T-helper 17 cell (primary cell): ENCODE measurements at regions not wholly inside any gene's neighbourhood (a gene's known extent, or its start where the extent isn't known, plus 50 kb on each side); places are given as distances from the start of the nearest gene placed in this dataset.
"Not testable (repeated sequence)": the region's sequence is repeated elsewhere in the genome, so short reads cannot be mapped to it uniquely, and the experiment has no call there.

ENCODE experiments used
- ATAC-seq: fragments of 150-1000 bp; cut with Tn5 transposase; 2 replicates; pipeline ENCODE4 v1.10.0; 2021; ENCODE audit warnings: mild to moderate bottlenecking, moderate library complexity
- DNase-seq, 3 donors: peaks; one replicate each; pipeline versions ENCODE4 v3.0.0 to v3.0.0-alpha.2; 2020 to 2021
- H3K9me3 ChIP-seq: one replicate; pipeline ENCODE4 v1.7.0; 2013; ENCODE audit warnings: low read length, mild to moderate bottlenecking; ENCODE audit not compliant: control insufficient read depth, poor library complexity, severe bottlenecking
- H3K27ac Mint-ChIP-seq: one replicate; pipeline ENCODE4 v1.8.0; 2022; ENCODE audit warnings: mild to moderate bottlenecking, moderate library complexity, mixed read lengths
- H3K27me3 Mint-ChIP-seq: one replicate; pipeline ENCODE4 v1.8.0; 2022; ENCODE audit warnings: mixed read lengths
- H3K36me3 Mint-ChIP-seq: one replicate; pipeline ENCODE4 v1.8.0; 2022; ENCODE audit warnings: low read depth, mixed read lengths
- H3K4me1 Mint-ChIP-seq: one replicate; pipeline ENCODE4 v1.8.0; 2022; ENCODE audit warnings: mild to moderate bottlenecking, mixed read lengths
- H3K4me3 Mint-ChIP-seq: one replicate; pipeline ENCODE4 v1.8.0; 2022; ENCODE audit warnings: mild to moderate bottlenecking, moderate library complexity, mixed read lengths

DNA sequence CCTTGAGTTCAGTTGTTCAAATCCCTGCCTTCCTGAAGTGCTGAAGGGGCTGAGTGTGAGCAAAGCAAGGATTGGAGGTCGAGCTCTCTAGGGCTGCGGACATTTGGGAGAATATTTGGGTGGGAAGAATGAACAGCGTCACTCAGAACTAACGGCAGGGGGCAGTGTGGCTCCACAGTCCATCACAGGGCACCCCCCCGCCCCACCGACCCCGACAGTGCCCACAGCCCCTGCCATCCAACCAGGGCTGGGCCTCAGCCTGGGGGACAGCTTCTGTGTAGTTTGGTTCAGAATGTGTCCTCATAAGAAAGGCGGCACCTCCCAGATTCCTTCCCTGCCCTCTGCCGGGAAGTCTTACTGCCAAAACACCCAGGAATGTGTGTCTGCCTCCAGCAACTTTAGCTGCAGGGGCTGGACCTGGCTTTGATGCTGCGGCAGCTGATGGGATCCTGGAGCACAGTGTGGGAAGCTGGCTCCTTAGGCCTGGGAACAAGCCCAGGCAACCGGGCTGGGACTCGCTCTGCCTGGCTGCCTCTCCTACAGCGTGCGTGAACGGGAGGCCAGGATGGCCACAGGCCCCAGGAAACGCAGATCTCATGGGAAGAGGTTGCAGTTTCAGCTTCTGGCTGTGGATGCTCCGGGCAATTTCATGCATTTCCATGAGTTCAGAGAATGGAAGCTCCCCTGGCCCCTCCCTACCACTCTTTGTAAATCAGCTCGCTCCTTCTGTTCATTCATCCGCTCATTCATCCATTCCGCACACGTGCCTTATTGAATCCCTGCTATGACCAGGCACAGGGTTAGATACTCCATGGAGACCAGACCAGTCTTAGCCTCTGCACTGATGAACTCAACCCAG is 104.9 kb upstream of the TMPRSS2 start:
- no peaks in the 10 kb centered on the region for H3K9me3 ChIP-seq
- no peak overlapping the region for H3K4me3 Mint-ChIP-seq
- no peak for DNase-seq
- H3K27ac Mint-ChIP-seq: no peak overlapping the region
- no peaks in the 10 kb centered on the region for H3K4me1 Mint-ChIP-seq
- ATAC-seq: no peak
- no peaks in the 10 kb centered on the region for H3K36me3 Mint-ChIP-seq
- peaks cover 64% of the 10 kb centered on the region for H3K27me3 Mint-ChIP-seq

DNA sequence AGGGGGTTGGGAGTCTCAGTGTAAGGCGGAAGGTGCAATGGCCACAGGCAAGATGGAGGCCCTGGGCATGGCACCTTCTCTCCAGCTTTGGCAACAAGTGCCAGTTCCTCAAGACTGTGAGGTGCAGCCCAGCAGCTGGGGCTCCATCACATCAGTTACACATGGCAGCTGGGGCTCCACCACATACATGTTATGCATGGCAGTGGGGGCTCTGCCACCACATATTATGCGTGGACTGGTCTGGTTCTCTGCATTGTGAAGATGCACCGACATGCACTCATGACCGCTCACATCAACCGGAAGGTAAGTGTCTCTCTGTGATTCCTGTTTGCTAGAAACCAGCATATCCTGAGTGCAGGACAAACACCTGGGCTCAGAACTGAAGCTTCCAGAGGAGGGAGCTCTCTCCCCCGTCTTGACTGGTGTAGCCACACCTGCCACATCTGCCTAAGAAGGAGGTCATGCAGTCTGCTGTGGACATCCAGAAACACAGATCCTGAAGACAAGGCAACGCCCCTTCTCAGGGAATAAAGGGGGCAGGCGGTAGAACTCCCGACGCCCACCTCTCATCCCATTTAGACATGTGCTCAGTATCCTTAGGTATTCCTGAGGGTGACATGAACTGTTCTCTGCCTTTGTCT is 104.1 kb upstream of the TMPRSS2 start:
- no peak for ATAC-seq
- Mint-ChIP-seq H3K36me3 (no peaks in the 10 kb centered on the region), H3K4me3 (no peak overlapping the region), H3K4me1 (no peaks in the 10 kb centered on the region), H3K27ac (no peak overlapping the region), H3K27me3 (peaks cover 67% of the 10 kb centered on the region)
- no peak for DNase-seq
- H3K9me3 ChIP-seq: no peaks in the 10 kb centered on the region

DNA sequence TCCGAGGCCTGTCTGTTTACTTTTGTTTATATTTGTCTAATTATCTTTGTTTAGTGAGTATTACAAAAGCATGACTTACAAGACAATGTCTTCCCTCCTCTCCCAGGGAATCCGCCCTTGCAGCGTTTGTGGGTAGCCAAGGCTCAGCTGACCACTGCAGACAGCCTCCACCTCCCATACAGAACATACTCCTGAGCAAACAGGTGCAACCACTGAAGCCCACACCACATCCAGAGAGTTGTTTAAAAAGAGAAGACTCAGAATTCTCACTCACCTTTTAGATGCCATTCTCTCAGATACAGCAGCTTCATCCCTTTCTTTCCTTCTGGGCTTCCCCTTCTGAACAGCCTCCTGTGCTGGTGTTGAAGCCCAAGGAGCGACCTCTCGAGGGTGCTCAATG is 103.5 kb upstream of the TMPRSS2 start:
- DNase-seq (no peak), ATAC-seq (no peak)
- H3K36me3 Mint-ChIP-seq: no peaks in the 10 kb centered on the region
- H3K4me3 Mint-ChIP-seq: no peak overlapping the region
- H3K27me3 Mint-ChIP-seq: peaks cover 67% of the 10 kb centered on the region
- no peak overlapping the region for H3K27ac Mint-ChIP-seq
- H3K9me3 ChIP-seq: no peaks in the 10 kb centered on the region
- no peaks in the 10 kb centered on the region for H3K4me1 Mint-ChIP-seq

DNA sequence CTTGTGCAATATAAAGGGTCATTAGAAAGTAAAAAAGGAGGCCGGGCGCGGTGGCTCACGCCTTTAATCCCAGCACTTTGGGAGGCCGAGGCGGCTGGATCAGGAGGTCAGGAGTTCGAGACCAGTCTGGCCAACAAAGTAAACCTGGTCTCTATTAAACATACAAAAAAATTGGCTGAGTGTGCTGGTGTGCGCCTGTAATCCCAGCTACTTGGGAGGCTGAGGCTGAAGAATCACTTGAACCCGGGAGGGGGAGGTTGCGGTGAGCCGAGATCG is 102.8 kb upstream of the TMPRSS2 start:
- not testable (repeated sequence) for H3K4me3 Mint-ChIP-seq

DNA sequence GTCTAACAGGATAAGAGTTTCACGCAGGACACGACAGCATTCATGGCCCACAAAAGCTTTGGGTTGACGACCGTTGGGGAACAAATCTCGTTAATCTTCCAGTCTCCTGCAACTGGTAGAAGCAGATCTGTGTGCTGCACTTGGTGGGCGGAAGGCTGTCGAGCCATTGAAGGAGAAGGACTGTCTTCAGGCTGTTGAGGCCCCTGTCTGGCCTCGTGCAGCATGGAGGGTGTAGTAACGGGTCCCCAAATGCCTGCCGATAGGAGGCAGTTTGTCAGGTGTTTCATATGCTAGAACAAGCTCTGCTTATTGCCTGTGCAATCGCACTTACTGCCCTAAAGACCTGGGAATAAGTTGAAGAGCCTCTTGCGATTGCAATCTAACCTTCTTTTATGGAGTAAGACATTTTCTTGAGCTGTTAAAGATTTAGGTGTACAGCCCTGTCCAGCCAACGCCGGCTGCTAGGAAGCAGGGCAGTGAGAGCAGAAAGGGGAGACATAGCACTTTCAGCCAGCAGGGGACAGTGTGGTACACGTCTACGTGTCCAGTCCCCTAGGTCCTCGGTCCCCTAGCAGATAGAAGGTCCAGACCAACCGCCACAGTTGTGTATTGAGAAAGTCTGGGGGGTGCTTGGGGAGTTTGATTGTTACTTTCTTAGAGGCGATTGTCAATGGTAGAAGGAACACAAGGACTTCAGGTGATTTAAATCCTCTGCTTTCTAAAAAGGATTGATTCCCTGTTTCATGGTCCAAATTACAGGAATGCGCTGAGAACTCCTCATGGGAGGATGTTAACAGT is 102.3 kb upstream of the TMPRSS2 start:
- no peak overlapping the region for H3K27ac Mint-ChIP-seq
- H3K27me3 Mint-ChIP-seq: peaks cover 72% of the 10 kb centered on the region
- ATAC-seq: no peak
- H3K36me3 Mint-ChIP-seq: no peaks in the 10 kb centered on the region
- no peaks in the 10 kb centered on the region for H3K4me1 Mint-ChIP-seq
- no peaks in the 10 kb centered on the region for H3K9me3 ChIP-seq
- DNase-seq: no peak
- H3K4me3 Mint-ChIP-seq: no peak overlapping the region

More for the DNA sequence above, 102.8 kb upstream of the TMPRSS2 start:
- not testable (repeated sequence) for DNase-seq, ATAC-seq, H3K27ac Mint-ChIP-seq, H3K9me3 ChIP-seq, H3K4me1 Mint-ChIP-seq, H3K36me3 Mint-ChIP-seq
- H3K27me3 Mint-ChIP-seq: peaks cover 71% of the 10 kb centered on the region

DNA sequence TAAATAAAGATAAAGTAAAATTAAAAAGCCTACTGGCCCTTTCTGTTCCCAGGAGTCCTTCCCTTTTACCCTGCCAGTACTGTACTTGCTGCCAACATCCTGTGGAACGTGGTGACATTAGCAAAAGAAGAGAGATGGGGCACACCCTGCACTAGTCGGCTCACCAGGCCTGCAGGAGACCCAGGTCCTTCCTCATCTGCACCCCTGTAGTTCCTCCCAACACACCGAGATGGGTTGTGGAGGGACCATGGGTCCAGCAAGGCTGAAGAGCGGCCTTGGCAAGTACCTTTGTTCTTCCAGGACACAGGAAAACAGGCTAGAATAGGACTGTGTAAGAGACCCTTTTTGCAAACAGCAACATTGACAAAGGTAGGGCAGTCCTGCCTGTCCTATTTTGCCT is 98.7 kb upstream of the TMPRSS2 start:
- Mint-ChIP-seq H3K4me1 (no peaks in the 10 kb centered on the region), H3K27me3 (peaks cover 78% of the 10 kb centered on the region), H3K4me3 (no peak overlapping the region), H3K36me3 (no peaks in the 10 kb centered on the region), H3K27ac (no peak overlapping the region)
- no peak for DNase-seq
- no peak for ATAC-seq
- H3K9me3 ChIP-seq: no peaks in the 10 kb centered on the region

DNA sequence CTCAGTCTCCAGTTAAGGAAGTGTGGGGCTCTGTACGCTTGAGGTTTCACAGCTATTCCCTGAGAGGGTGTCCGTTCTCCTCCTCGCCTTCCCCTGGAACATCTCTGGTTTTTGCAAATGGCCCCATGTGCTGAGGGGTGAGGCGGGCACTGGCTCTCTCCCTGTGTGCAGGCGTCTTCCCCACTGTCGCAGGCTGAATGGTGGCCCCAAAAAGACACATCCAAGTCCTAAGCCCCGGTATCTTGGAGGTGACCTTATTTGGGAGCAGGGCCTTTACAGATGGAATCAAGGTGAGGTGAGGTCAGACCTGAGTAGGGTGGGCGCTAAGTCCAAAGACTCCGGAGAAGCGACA is 98.0 kb upstream of the TMPRSS2 start:
- Mint-ChIP-seq H3K27ac (no peak overlapping the region), H3K4me1 (no peaks in the 10 kb centered on the region), H3K36me3 (no peaks in the 10 kb centered on the region), H3K4me3 (no peak overlapping the region), H3K27me3 (peaks cover 77% of the 10 kb centered on the region)
- DNase-seq (no peak), ATAC-seq (no peak)
- H3K9me3 ChIP-seq: no peaks in the 10 kb centered on the region

DNA sequence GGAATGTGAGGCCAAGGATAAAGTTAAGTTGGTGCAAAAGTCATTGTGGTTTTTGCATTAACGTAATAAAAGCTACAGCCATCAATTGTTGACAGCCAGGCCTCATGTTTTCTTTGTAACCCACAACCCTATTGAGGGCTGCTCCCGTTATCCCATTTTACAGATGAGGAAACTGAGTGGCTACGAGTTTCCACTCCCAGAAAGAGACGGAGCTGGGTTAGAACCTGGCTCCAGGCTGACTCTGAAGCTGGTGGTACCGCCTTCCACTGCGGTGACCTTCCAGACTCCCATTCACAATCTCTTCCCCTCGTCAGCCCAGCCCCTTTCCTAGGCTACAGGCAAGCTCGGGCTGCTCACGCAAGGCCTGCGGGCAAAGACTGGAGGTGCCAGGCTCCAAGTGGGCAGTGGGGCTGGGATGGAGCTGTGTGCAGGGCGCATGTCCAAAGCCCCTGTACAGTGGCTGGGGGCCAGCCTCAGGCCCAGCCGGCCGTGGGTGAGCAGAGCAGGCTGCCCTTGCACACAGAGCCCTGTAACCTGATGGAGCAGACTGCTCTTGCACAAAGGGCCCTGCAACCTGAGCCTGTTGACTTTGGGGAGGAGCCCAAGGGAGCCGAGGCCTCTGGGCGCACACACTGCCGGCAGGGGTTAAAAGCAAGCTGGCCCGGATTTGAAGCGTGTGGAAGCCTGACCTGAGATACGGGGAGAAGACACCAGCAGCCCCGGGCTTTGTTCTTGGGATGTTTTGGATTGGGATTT is 97.4 kb upstream of the TMPRSS2 start:
- H3K27ac Mint-ChIP-seq: no peak overlapping the region
- no peaks in the 10 kb centered on the region for H3K9me3 ChIP-seq
- H3K27me3 Mint-ChIP-seq: peaks cover 71% of the 10 kb centered on the region
- ATAC-seq (no peak), DNase-seq (no peak)
- H3K36me3 Mint-ChIP-seq: no peaks in the 10 kb centered on the region
- no peak overlapping the region for H3K4me3 Mint-ChIP-seq
- no peaks in the 10 kb centered on the region for H3K4me1 Mint-ChIP-seq

DNA sequence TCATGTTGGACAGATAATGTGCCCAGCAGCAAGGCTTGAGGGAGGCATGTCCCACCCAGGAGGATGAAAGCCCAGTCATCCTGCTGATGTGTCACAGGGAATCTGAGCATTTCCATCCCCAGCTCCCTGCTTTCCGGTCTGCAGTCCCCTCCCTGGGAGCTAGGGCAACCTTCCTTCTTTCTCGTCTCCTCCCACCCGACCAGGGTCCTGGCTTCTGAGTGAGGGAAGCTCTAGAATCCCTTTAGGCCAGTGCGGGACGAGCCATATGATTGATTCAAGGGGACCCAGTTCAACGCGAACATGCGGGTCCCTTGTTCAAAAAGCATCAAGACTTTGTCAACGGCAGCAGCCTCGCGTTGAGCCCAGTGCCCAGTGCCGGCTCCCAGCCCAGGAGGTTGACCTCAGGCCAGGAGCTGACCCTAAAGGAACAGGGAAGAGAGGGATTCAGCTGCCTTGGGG is 96.7 kb upstream of the TMPRSS2 start:
- no peak for ATAC-seq
- Mint-ChIP-seq H3K27ac (peak overlapping the region; percentile 66), H3K27me3 (peaks cover 65% of the 10 kb centered on the region), H3K4me1 (no peaks in the 10 kb centered on the region), H3K36me3 (no peaks in the 10 kb centered on the region), H3K4me3 (no peak overlapping the region)
- H3K9me3 ChIP-seq: no peaks in the 10 kb centered on the region
- no peak for DNase-seq

DNA sequence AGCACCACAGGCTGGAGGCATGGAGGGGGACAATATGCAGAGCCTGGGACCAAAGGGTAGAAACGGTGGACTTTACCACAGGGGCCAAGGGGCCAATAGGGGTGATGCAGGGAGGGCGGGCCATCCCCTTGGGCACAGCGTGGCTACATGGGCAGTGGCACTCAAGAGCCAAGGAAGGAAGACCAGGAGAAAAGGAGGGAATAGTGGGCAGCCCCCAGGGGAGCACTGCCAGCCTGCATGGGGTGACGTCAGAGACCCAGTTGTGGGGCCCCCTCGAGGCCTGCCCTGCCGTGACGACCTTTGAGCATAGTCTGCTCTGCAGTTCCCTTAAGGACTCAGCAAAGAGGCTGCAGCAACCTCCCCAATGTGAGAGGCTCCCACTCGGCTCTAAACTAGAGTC is 95.5 kb upstream of the TMPRSS2 start:
- Mint-ChIP-seq H3K27ac (no peak overlapping the region), H3K4me3 (no peak overlapping the region), H3K36me3 (no peaks in the 10 kb centered on the region), H3K4me1 (peaks cover 5% of the 10 kb centered on the region), H3K27me3 (peaks cover 58% of the 10 kb centered on the region)
- H3K9me3 ChIP-seq: no peaks in the 10 kb centered on the region
- DNase-seq: no peak
- no peak for ATAC-seq

DNA sequence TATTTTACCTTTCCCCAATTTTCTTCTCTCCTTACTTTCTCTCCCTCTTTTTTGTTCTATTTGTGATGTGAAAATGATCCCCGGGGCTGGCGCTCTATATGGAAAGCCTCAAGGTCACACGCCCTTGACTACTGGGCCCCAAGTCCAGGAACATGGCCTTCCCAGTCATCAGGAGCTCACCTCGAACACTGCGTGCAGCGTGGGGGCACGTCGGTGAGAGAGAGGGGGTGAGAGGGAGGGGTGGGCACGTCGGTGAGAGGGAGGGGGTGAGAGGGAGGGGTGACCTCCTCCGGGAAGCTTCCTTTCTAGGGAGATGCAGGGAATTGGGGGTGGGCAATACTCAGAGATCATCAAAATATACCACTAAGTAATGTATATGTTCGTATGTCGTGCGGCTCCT is 94.6 kb upstream of the TMPRSS2 start:
- no peak for DNase-seq
- Mint-ChIP-seq H3K4me3 (no peak overlapping the region), H3K4me1 (peaks cover 5% of the 10 kb centered on the region), H3K27me3 (peaks cover 57% of the 10 kb centered on the region), H3K36me3 (no peaks in the 10 kb centered on the region), H3K27ac (no peak overlapping the region)
- no peak for ATAC-seq
- H3K9me3 ChIP-seq: no peaks in the 10 kb centered on the region

DNA sequence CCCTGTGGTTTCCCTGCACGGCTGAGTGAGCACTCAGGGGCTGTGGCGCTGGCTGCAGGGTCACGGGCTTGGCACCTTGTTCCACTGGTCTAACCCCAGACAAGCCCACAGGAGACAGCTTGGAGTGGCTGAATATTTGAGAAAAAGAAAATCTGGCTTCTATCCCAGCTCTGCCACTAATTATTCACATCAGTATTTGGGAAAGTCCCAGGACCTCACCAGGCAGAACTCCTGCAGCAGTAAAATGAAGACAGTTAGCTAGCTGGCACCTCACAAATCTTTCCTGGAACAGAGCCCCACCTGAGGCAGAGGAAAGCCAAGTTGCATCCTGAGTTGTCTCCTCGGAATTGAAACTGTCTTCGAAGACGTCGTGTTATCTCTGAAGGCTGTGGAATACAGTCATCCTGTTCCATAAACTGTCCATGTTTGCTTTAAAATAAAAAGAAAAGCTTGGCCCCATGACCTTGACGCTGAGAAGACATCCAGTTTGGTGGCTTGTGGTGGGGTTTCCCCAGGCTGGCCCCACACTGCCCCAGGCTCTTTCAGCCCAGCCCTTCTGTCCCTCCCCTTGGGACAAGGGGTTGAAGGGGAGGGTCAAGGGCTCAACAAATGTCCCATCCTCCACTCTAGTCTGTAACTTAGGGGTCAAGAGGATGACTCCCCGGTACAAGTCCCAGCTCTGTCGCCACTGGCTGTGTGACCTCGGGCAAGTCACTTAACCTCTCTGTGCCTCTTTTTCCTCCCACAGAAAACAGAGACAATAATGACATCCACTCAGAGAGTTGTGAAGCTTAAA is 93.8 kb upstream of the TMPRSS2 start:
- DNase-seq (no peak), ATAC-seq (no peak)
- H3K9me3 ChIP-seq: no peaks in the 10 kb centered on the region
- Mint-ChIP-seq H3K27me3 (peaks cover 52% of the 10 kb centered on the region), H3K36me3 (no peaks in the 10 kb centered on the region), H3K4me1 (peaks cover 5% of the 10 kb centered on the region), H3K27ac (no peak overlapping the region), H3K4me3 (no peak overlapping the region)
